ENCODE measurements at regions not wholly inside any gene's neighbourhood (a gene's known extent, or its start where the extent isn't known, plus 50 kb on each side); places are given as distances from the start of the nearest gene placed in this dataset.

GRCh38 chr11:26023057-26023456 lies 308.9 kb upstream of the ANO3 start:
- no peak overlapping the region for H3K4me2 ChIP-seq
- no peaks in the 10 kb centered on the region; a peak in 1 of 4 replicates for H3K4me1 ChIP-seq (ENCODE audit: control insufficient read depth in 1 of 2, insufficient read depth in 2 of 2, low read depth in 1 of 2, low read length in 1 of 2)
- CTCF ChIA-PET = interaction anchor here (1.2 kb wide), 1 partner anchor 16 kb away, joined by 3 read pairs; no protein-coding TSS in a partner anchor
- POLR2A ChIA-PET = no interaction called here
- no peaks in the 10 kb centered on the region for H3K9me3 ChIP-seq
- no peak for DNase-seq
- H3K36me3 ChIP-seq (replicated peaks in 1 of 2; ENCODE audit: control insufficient read depth in 1 of 2, insufficient read depth in 2 of 2, low read length in 1 of 2) = no peaks in the 10 kb centered on the region
- no peaks in the 10 kb centered on the region for H3K9me2 ChIP-seq
- no peak for TF ChIP-seq USF1 (IDR thresholded peaks at IDR 0.05; ENCODE audit: borderline replicate concordance, low read depth)
- no peak for TF ChIP-seq NFIC (IDR thresholded peaks at IDR 0.05; ENCODE audit: borderline replicate concordance)
- TF ChIP-seq FOXJ3 (CRISPR knock-in tag; IDR thresholded peaks at IDR 0.05) = no peak
- TF ChIP-seq REST (IDR thresholded peaks at IDR 0.05; ENCODE audit: low read depth, low read length) = no peak
- no peak for TF ChIP-seq EP300 (IDR thresholded peaks at IDR 0.05; ENCODE audit: borderline replicate concordance in 1 of 2, low read depth in 1 of 2, low read length in 1 of 2)
- no peak for TF ChIP-seq RAD21 (IDR thresholded peaks at IDR 0.05; ENCODE audit: low read length)
- TF ChIP-seq SMC3 (IDR thresholded peaks at IDR 0.05; ENCODE audit: low read depth, low read length) = no peak
- no peak for TF ChIP-seq TEAD4 (IDR thresholded peaks at IDR 0.05; ENCODE audit: borderline replicate concordance, insufficient read depth)
- no peak for TF ChIP-seq SIN3A (IDR thresholded peaks at IDR 0.05; ENCODE audit: borderline replicate concordance, low read depth, low read length)
- no peak for TF ChIP-seq EZH2phosphoT487 (IDR thresholded peaks at IDR 0.05; ENCODE audit: borderline replicate concordance, low read depth)
- no peak for TF ChIP-seq RXRA (IDR thresholded peaks at IDR 0.05; ENCODE audit: borderline replicate concordance, low read depth)
- TF ChIP-seq PBX3 (IDR thresholded peaks at IDR 0.05) = no peak
- TF ChIP-seq CTCF (IDR thresholded peaks at IDR 0.05) = no peak
- no peak for TF ChIP-seq USF2 (IDR thresholded peaks at IDR 0.05; ENCODE audit: borderline replicate concordance, low read depth, low read length)
- no peak for TF ChIP-seq CHD2 (IDR thresholded peaks at IDR 0.05; ENCODE audit: low read length, partially characterized antibody)
- no peak for TF ChIP-seq FOSL2 (IDR thresholded peaks at IDR 0.05; ENCODE audit: borderline replicate concordance, low read depth)
- TF ChIP-seq ZBTB33 (IDR thresholded peaks at IDR 0.05; ENCODE audit: borderline replicate concordance, low read depth) = no peak
- TF ChIP-seq TCF12 (IDR thresholded peaks at IDR 0.05) = no peak
- H3K27ac ChIP-seq (ENCODE audit: low read depth in 2 of 2, low read length in 1 of 2) = no peak overlapping the region
- no peaks in the 10 kb centered on the region for H4K20me1 ChIP-seq (ENCODE audit: insufficient read depth)
- no peaks in the 10 kb centered on the region for H3F3A ChIP-seq (replicated peaks; ENCODE audit: insufficient read depth)
- no peak overlapping the region for H3K4me3 ChIP-seq (ENCODE audit: low read depth in 2 of 2, low read length in 1 of 2)
- H3K79me2 ChIP-seq (ENCODE audit: insufficient read depth) = no peaks in the 10 kb centered on the region
- no peak overlapping the region for H3K9ac ChIP-seq
- H3K27me3 ChIP-seq (ENCODE audit: insufficient read depth) = no peaks in the 10 kb centered on the region
- H2AFZ ChIP-seq (ENCODE audit: low read depth) = no peak overlapping the region
- 91% methylated on average over 2 of the region's 2 CpGs for WGBS (ENCODE audit: low lambda C conversion rate)

All from SK-N-SH (cell line).